CD14-positive monocyte (primary cell): ENCODE measurements at regions not wholly inside any gene's neighbourhood (a gene's known extent, or its start where the extent isn't known, plus 50 kb on each side); places are given as distances from the start of the nearest gene placed in this dataset.

ENCODE experiments used
- DNase-seq, 3 donors: peaks; one replicate each; pipeline ENCODE4 v3.0.0-alpha.2; 2011 to 2022
- H2AFZ ChIP-seq: 2 replicates; pipeline ENCODE4 v1.6.0; 2012; ENCODE audit warnings: mild to moderate bottlenecking, low read depth, low read length, inconsistent platforms; ENCODE audit not compliant: insufficient read depth, poor library complexity, severe bottlenecking
- H3K27ac ChIP-seq, 2 donors: 1 replicate in 1 of 2; 2 replicates in 1 of 2; pipeline ENCODE4 v1.5.1; 2012 to 2013; ENCODE audit warnings: low read length in 2 of 2, control low read depth in 1 of 2, inconsistent platforms in 1 of 2, low read depth in 1 of 2, mild to moderate bottlenecking in 1 of 2
- H3K27me3 ChIP-seq, 2 donors: one replicate each; pipeline versions ENCODE4 v1.6.0 to v1.6.1; 2011 to 2013; ENCODE audit warnings: low read length in 2 of 2; ENCODE audit not compliant: control insufficient read depth in 2 of 2, insufficient read depth in 2 of 2
- H3K36me3 ChIP-seq, 2 donors: replicated peaks in 1 of 2; 1 replicate in 1 of 2; 2 replicates in 1 of 2; pipeline versions ENCODE4 v1.5.1 to v1.6.1; 2012 to 2013; ENCODE audit warnings: low read length in 2 of 2, control low read depth in 1 of 2, inconsistent platforms in 1 of 2, mild to moderate bottlenecking in 1 of 2; ENCODE audit not compliant: insufficient read depth in 2 of 2, control insufficient read depth in 1 of 2
- H3K4me1 ChIP-seq, 2 donors: 1 replicate in 1 of 2; 2 replicates in 1 of 2; pipeline versions ENCODE4 v1.5.1 to v1.6.1; 2012 to 2013; ENCODE audit warnings: low read length in 2 of 2, control low read depth in 1 of 2, inconsistent platforms in 1 of 2, mild to moderate bottlenecking in 1 of 2, moderate library complexity in 1 of 2; ENCODE audit not compliant: insufficient read depth in 2 of 2, control insufficient read depth in 1 of 2
- H3K4me2 ChIP-seq: replicated peaks from 2 replicates; pipeline ENCODE3; 2012; ENCODE audit warnings: low read length, moderate library complexity, mild to moderate bottlenecking; ENCODE audit not compliant: poor library complexity, severe bottlenecking; ENCODE audit errors: extremely low read depth
- H3K4me3 ChIP-seq, 3 experiments: fragments of 200-600 bp in 1 of 3; sonication (generic) in 1 of 3; replicated peaks in 1 of 3; 1 replicate in 2 of 3; 2 replicates in 1 of 3; pipeline ENCODE4 v1.5.1; 2011 to 2013; ENCODE audit warnings: low read length in 3 of 3, mild to moderate bottlenecking in 3 of 3, control low read depth in 2 of 3, low read depth in 2 of 3, inconsistent platforms in 1 of 3, moderate library complexity in 1 of 3
- H3K79me2 ChIP-seq: 2 replicates; pipeline ENCODE4 v1.6.0; 2012; ENCODE audit warnings: mild to moderate bottlenecking, control low read depth, inconsistent platforms, low read length, moderate library complexity; ENCODE audit not compliant: insufficient read depth
- H3K9ac ChIP-seq: 2 replicates; pipeline ENCODE4 v1.6.0; 2017; ENCODE audit warnings: low read length, mild to moderate bottlenecking; ENCODE audit not compliant: insufficient read depth, poor library complexity, severe bottlenecking
- H3K9me3 ChIP-seq, 2 donors: replicated peaks in 1 of 2; 1 replicate in 1 of 2; 2 replicates in 1 of 2; pipeline versions ENCODE4 v1.5.1 to v1.6.1; 2012 to 2013; ENCODE audit warnings: low read length in 2 of 2, control low read depth in 1 of 2; ENCODE audit not compliant: control insufficient read depth in 1 of 2, insufficient read depth in 1 of 2
- H4K20me1 ChIP-seq: 2 replicates; pipeline ENCODE4 v1.6.0; 2012; ENCODE audit warnings: mild to moderate bottlenecking, low read length, control low read depth, moderate library complexity; ENCODE audit not compliant: insufficient read depth
- H3K27ac Mint-ChIP-seq, 7 donors: one replicate each; pipeline ENCODE4 v1.8.0; 2020; ENCODE audit warnings: mild to moderate bottlenecking in 7 of 7, mixed read lengths in 7 of 7, moderate library complexity in 6 of 7, inconsistent platforms in 2 of 7
- H3K27me3 Mint-ChIP-seq, 3 donors: one replicate each; pipeline ENCODE4 v1.8.0; 2021 to 2022; ENCODE audit warnings: low read depth in 3 of 3, mild to moderate bottlenecking in 3 of 3, mixed read lengths in 3 of 3, moderate library complexity in 3 of 3, inconsistent platforms in 1 of 3
- H3K36me3 Mint-ChIP-seq, 2 donors: one replicate each; pipeline ENCODE4 v1.8.0; 2020; ENCODE audit warnings: mixed read lengths in 2 of 2, inconsistent platforms in 1 of 2, mild to moderate bottlenecking in 1 of 2
- H3K4me1 Mint-ChIP-seq: one replicate; pipeline ENCODE4 v1.8.0; 2020; ENCODE audit warnings: mild to moderate bottlenecking, mixed read lengths
- H3K4me3 Mint-ChIP-seq, 2 donors: one replicate each; pipeline ENCODE4 v1.8.0; 2020; ENCODE audit warnings: mild to moderate bottlenecking in 2 of 2, mixed read lengths in 2 of 2, moderate library complexity in 1 of 2
- H3K9me3 Mint-ChIP-seq, 7 donors: one replicate each; pipeline ENCODE4 v1.8.0; 2020 to 2022; ENCODE audit warnings: mixed read lengths in 7 of 7, mild to moderate bottlenecking in 6 of 7, moderate library complexity in 6 of 7, inconsistent platforms in 2 of 7
- WGBS: methylation state at CpG from one replicate; pipeline ENCODE4 v1.1.5; 2013; ENCODE audit warnings: missing lambda C conversion rate; ENCODE audit not compliant: insufficient coverage; 5-methylcytosine and 5-hydroxymethylcytosine counted together
- intact Hi-C, 2 donors: fragments of 100-400 bp; cut with micrococcal nuclease; formaldehyde crosslinking; loops; one replicate each; pipeline versions ENCODE4 v1.15.0 to v1.15.1; 2023
- TF ChIP-seq, protein P1 (sequence below): fragments of 200-600 bp; IDR thresholded peaks from one replicate; pipeline ENCODE4 v1.8.0; 2022; ENCODE audit warnings: antibody characterized with exemption, mild to moderate bottlenecking

- Histone ChIP-seq H3K4me3 (no peak overlapping the region), H4K20me1 (no peaks in the 10 kb centered on the region), H3K9ac (no peak overlapping the region), H3K27ac (no peak overlapping the region), H2AFZ (no peak overlapping the region), H3K36me3 (no peaks in the 10 kb centered on the region), H3K4me2 (no peak overlapping the region), H3K4me1 (no peaks in the 10 kb centered on the region), H3K27me3 (no peaks in the 10 kb centered on the region), H3K79me2 (no peaks in the 10 kb centered on the region), H3K9me3 (peaks cover 0 to 7% of the 10 kb centered on the region in 2 donors)
- no CpG with 5 or more reads among the region's 1 CpG for WGBS
- H3K4me1 Mint-ChIP-seq, result no peaks in the 10 kb centered on the region
- no peak for DNase-seq
- H3K4me3 Mint-ChIP-seq, result no peak overlapping the region
- H3K27ac Mint-ChIP-seq, result no peak overlapping the region
- TF ChIP-seq, protein P1, sequence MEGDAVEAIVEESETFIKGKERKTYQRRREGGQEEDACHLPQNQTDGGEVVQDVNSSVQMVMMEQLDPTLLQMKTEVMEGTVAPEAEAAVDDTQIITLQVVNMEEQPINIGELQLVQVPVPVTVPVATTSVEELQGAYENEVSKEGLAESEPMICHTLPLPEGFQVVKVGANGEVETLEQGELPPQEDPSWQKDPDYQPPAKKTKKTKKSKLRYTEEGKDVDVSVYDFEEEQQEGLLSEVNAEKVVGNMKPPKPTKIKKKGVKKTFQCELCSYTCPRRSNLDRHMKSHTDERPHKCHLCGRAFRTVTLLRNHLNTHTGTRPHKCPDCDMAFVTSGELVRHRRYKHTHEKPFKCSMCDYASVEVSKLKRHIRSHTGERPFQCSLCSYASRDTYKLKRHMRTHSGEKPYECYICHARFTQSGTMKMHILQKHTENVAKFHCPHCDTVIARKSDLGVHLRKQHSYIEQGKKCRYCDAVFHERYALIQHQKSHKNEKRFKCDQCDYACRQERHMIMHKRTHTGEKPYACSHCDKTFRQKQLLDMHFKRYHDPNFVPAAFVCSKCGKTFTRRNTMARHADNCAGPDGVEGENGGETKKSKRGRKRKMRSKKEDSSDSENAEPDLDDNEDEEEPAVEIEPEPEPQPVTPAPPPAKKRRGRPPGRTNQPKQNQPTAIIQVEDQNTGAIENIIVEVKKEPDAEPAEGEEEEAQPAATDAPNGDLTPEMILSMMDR, result no peak
- peaks cover 0 to 1% (median 0%) of the 10 kb centered on the region in 3 donors for H3K27me3 Mint-ChIP-seq
- H3K36me3 Mint-ChIP-seq, result no peaks in the 10 kb centered on the region
- peaks cover 0 to 12% (median 3%) of the 10 kb centered on the region in 7 donors for H3K9me3 Mint-ChIP-seq
- intact Hi-C loops, result no loop called here
Measured at GRCh38 chrX:125694171-125694570, 374.5 kb downstream of the TEX13C start.

GRCh38 chrX:125709074-125709473 lies 389.4 kb downstream of the TEX13C start:
- intact Hi-C loops, result no loop called here
- no peak overlapping the region for H3K27ac Mint-ChIP-seq
- Histone ChIP-seq H4K20me1 (no peaks in the 10 kb centered on the region), H3K4me3 (no peak overlapping the region), H2AFZ (no peak overlapping the region), H3K27me3 (no peaks in the 10 kb centered on the region), H3K27ac (no peak overlapping the region), H3K9ac (no peak overlapping the region), H3K79me2 (no peaks in the 10 kb centered on the region), H3K36me3 (no peaks in the 10 kb centered on the region), H3K4me1 (no peaks in the 10 kb centered on the region), H3K4me2 (no peak overlapping the region), H3K9me3 (peaks cover 17 to 35% of the 10 kb centered on the region in 2 donors)
- no peak for DNase-seq
- H3K4me1 Mint-ChIP-seq, result no peaks in the 10 kb centered on the region
- WGBS, result 80% methylated on average over 1 of the region's 2 CpGs
- TF ChIP-seq, protein P1, result no peak
- H3K9me3 Mint-ChIP-seq, result peaks cover 0 to 11% (median 4%) of the 10 kb centered on the region in 7 donors
- H3K4me3 Mint-ChIP-seq, result no peak overlapping the region
- H3K36me3 Mint-ChIP-seq, result no peaks in the 10 kb centered on the region
- peaks cover 0 to 3% (median 0%) of the 10 kb centered on the region in 3 donors for H3K27me3 Mint-ChIP-seq
